H7 (cell line): ENCODE measurements at regions not wholly inside any gene's neighbourhood (a gene's known extent, or its start where the extent isn't known, plus 50 kb on each side); places are given as distances from the start of the nearest gene placed in this dataset.

Experiments
- DNase-seq: peaks from one replicate; pipeline ENCODE4 v3.0.0; 2012
- H3K27me3 ChIP-seq: 2 replicates; pipeline ENCODE4 v1.6.0; 2011; ENCODE audit warnings: mild to moderate bottlenecking, low read length; ENCODE audit not compliant: control insufficient read depth, insufficient read depth
- H3K36me3 ChIP-seq: replicated peaks from 2 replicates; pipeline ENCODE4 v1.5.1; 2011; ENCODE audit warnings: low read length; ENCODE audit not compliant: control insufficient read depth, insufficient read depth
- H3K4me3 ChIP-seq: 2 replicates; pipeline ENCODE4 v1.5.1; 2011; ENCODE audit warnings: low read depth, mild to moderate bottlenecking, control low read depth, low read length, moderate library complexity; ENCODE audit not compliant: insufficient read depth

DNA sequence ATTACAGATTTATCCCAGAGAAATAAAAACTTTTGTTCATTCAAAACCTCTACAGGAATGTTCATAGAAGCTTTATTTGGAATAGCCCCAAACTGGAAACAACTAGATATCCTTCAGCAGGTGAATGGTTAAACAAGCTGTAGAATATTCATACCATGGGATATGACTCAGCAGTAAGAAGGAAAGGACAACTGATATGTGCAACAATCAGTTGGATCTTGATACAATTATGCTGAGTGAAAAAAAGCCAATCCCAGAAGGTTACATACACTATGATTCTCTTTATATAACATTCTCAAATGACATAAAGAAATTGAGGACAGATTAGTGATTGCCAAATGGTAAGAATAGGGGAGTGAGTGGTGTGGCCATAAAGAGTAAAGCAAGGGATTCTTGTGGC, 376.7 kb downstream of the S1PR1 start:
- H3K27me3 ChIP-seq: no peaks in the 10 kb centered on the region
- H3K36me3 ChIP-seq: no peaks in the 10 kb centered on the region
- no peak for DNase-seq
- H3K4me3 ChIP-seq: no peak overlapping the region

- no peaks in the 10 kb centered on the region for H3K36me3 ChIP-seq
- no peak overlapping the region for H3K4me3 ChIP-seq
- DNase-seq: no peak
- no peaks in the 10 kb centered on the region for H3K27me3 ChIP-seq
These were observed 377.8 kb downstream of the OLFM3 start for GRCh38 chr1:101618900-101619299.

DNA sequence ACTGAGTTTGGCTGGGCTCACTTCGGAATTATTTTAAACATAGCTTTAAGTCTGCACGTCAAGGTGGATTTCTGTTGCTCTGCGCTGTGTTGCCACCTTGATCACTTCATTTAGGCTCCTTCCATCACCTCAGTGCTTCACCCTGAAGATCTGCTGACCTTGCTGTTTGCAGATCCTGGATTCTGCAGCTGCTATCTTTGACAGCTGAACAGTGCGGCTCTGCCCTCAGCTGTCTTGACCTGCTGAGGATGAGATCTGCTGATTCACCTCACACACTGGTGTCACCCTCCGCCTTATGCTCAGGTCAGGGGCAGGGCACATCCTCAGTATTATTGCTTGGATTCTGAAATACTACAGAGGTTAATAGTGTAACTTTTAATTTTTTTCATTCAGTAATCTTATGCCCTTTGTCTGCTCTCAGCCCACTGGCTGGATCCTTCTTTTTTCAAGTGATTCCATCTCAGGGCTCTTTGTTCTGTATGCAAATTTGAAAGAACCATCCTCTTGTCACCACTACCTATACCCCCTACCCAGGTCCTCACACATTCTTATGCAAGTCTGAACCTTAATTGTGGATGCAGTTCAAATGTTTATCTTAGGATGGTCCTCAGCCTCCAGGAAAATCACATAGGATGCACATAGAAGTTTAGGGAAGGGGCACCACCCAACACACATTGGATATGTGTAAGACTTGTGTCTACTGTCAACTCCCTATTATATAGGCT, 364.0 kb downstream of the OLFM3 start:
- Histone ChIP-seq H3K4me3 (no peak overlapping the region), H3K27me3 (no peaks in the 10 kb centered on the region), H3K36me3 (no peaks in the 10 kb centered on the region)
- peak; percentile 2 for DNase-seq

DNA sequence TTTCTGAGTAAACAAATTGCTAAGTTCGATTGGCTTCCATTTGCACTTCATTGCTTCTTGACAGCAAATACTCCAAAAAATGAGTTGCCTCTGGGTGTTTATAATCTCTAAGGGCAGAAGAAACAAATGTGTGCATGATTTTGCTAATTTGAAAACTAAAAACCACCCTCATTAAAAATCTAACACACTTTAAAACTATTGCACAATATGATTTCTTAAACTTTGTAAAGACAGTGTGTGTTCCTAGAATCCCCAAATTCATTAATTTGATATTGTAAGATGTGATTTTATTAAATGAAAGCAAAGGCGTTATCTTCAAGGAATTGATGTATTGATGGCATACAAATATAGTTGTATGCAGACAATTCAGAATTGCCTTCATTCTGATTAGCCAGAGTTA, 350.9 kb downstream of the OLFM3 start:
- Histone ChIP-seq H3K4me3 (no peak overlapping the region), H3K36me3 (no peaks in the 10 kb centered on the region), H3K27me3 (no peaks in the 10 kb centered on the region)
- no peak for DNase-seq

- DNase-seq: no peak
- no peaks in the 10 kb centered on the region for H3K36me3 ChIP-seq
- no peak overlapping the region for H3K4me3 ChIP-seq
- H3K27me3 ChIP-seq: no peaks in the 10 kb centered on the region
These were observed 344.2 kb downstream of the OLFM3 start for GRCh38 chr1:101652484-101652883.

GRCh38 chr1:101653482-101653946, 343.2 kb downstream of the OLFM3 start:
- no peaks in the 10 kb centered on the region for H3K36me3 ChIP-seq
- DNase-seq: peak; percentile 29
- no peaks in the 10 kb centered on the region for H3K27me3 ChIP-seq
- H3K4me3 ChIP-seq: no peak overlapping the region

- DNase-seq: no peak
- no peaks in the 10 kb centered on the region for H3K36me3 ChIP-seq
- H3K27me3 ChIP-seq: no peaks in the 10 kb centered on the region
- no peak overlapping the region for H3K4me3 ChIP-seq
These were observed 332.0 kb downstream of the OLFM3 start for GRCh38 chr1:101664726-101665125.

DNA sequence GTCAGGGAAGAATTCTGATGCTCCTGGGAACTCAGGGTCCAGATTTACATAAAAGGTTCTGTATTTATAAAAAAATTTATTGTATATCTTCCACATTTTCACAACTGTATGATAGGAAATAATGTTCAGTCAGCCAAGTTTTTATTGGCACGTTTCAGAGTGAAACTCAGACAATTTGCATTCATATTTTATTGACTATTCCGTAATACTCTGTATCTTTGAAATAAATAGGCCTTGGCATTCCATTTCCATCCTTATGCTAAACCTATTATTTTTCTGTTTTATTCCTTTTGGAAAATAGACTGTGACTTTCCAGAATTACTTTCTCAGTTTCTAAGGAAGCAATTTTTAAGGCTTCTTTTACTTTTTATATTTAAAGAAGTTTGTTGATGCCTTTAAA, 329.0 kb downstream of the OLFM3 start:
- no peak overlapping the region for H3K4me3 ChIP-seq
- no peak for DNase-seq
- H3K27me3 ChIP-seq: no peaks in the 10 kb centered on the region
- no peaks in the 10 kb centered on the region for H3K36me3 ChIP-seq

GRCh38 chr1:101683136-101683535, 313.6 kb downstream of the OLFM3 start:
- Histone ChIP-seq H3K4me3 (no peak overlapping the region), H3K27me3 (no peaks in the 10 kb centered on the region), H3K36me3 (no peaks in the 10 kb centered on the region)
- no peak for DNase-seq

DNA sequence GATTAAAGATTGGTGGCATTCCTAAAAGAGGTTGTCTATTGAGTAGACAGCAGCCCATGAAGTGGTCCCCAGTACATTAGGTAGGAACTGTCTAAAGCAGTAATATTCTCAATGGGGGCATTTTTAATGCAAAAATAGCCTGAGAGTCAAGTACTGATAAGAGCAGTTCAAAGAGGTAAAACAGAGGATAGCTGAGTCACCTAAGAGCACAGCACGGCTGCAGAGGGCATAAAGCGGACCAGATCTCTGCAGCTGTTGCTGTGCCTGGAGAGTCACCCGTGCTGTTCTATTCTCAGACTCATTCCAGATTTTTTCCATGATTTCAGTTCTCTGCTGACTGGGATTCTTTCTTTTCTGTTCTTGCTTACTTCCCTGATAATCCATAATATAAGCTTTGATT, 313.2 kb downstream of the OLFM3 start:
- Histone ChIP-seq H3K36me3 (no peaks in the 10 kb centered on the region), H3K27me3 (no peaks in the 10 kb centered on the region), H3K4me3 (no peak overlapping the region)
- DNase-seq: no peak

DNA sequence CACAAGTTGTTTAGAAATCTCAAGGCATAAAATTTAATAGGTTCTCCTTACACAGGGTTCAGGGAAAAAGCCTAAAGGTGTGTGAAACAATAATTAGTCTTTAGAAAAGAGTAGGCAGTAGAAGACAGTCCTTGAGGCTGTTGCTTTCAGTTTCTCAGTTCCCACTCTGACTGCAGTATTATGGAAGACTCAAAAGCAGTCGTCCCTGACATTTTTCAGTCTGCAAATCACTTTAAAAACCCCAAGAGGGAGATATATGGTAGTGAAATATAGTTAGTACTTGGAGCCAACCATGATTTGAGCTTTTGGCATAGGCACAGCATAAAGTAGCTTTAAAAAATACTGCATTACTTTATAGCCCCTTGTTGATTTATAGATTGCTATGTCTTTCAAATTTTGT, 299.7 kb downstream of the OLFM3 start:
- no peak overlapping the region for H3K4me3 ChIP-seq
- no peak for DNase-seq
- no peaks in the 10 kb centered on the region for H3K27me3 ChIP-seq
- no peaks in the 10 kb centered on the region for H3K36me3 ChIP-seq

DNA sequence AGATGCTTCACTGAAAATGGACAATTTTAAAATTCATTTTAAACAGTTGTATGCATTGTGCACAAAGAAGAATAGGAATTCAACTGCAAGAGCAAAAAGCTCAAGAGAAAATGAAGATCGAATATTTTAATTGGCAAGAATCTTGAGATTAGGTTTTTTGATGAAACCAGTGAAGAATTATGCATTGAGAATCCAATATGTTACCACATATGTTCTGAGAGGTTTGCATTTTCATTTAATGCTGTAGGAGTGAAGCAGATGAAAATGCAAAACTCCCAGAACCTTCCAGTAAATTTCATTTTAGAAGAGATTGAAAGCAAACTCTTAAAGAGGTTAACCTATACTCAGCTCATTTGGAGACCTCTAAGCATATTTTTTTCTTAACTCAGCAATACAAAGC, 298.0 kb downstream of the OLFM3 start:
- DNase-seq: no peak
- H3K27me3 ChIP-seq: no peaks in the 10 kb centered on the region
- H3K4me3 ChIP-seq: no peak overlapping the region
- H3K36me3 ChIP-seq: no peaks in the 10 kb centered on the region

GRCh38 chr1:101704895-101705294, 291.8 kb downstream of the OLFM3 start:
- H3K4me3 ChIP-seq: no peak overlapping the region
- H3K36me3 ChIP-seq: no peaks in the 10 kb centered on the region
- no peak for DNase-seq
- H3K27me3 ChIP-seq: no peaks in the 10 kb centered on the region

- DNase-seq: no peak
- no peak overlapping the region for H3K4me3 ChIP-seq
- no peaks in the 10 kb centered on the region for H3K36me3 ChIP-seq
- H3K27me3 ChIP-seq: no peaks in the 10 kb centered on the region
These were observed 290.4 kb downstream of the OLFM3 start for GRCh38 chr1:101706366-101706765.

- H3K4me3 ChIP-seq: no peak overlapping the region
- DNase-seq: no peak
- H3K27me3 ChIP-seq: peaks cover 1% of the 10 kb centered on the region; the same call in 1 of the 2 replicates
- H3K36me3 ChIP-seq: no peaks in the 10 kb centered on the region
These were observed 287.0 kb downstream of the OLFM3 start for GRCh38 chr1:101709721-101710120.

DNA sequence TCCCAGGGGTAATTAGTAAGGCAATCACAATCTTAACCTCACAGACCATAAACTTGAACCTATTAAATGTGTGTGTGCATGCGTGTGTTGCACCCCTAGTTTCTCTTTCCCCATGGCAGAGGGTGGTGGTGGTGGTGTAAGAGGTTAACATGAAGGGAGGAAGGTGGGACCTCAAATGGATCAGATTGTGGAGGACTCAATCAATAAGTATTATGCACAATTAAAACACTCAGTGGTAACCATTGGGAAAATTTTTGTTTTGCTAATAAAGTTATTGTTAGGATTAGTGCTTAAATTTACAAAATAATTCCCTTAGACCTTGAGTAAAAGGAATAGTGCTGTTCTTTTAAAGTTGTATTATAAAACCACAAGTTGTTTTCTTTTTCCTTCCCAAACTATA, 283.0 kb downstream of the OLFM3 start:
- peaks cover 6% of the 10 kb centered on the region; the same call in 1 of the 2 replicates for H3K27me3 ChIP-seq
- H3K4me3 ChIP-seq: no peak overlapping the region
- no peak for DNase-seq
- no peaks in the 10 kb centered on the region for H3K36me3 ChIP-seq
